Tibial artery (tissue), 4 donors: ENCODE measurements at regions not wholly inside any gene's neighbourhood (a gene's known extent, or its start where the extent isn't known, plus 50 kb on each side); places are given as distances from the start of the nearest gene placed in this dataset.

Experiments
- DNase-seq, 2 donors: peaks; one replicate each; pipeline ENCODE4 v3.0.0-alpha.2; 2019
- H3K27ac ChIP-seq, 2 donors: fragments of 200-600 bp; sonication (generic) in 1 of 2; 1 replicate in 1 of 2; 2 replicates in 1 of 2; pipeline ENCODE4 v1.5.1; 2018 to 2019; ENCODE audit warnings: mild to moderate bottlenecking in 1 of 2
- H3K27me3 ChIP-seq, 2 donors: fragments of 200-600 bp; sonication (generic) in 1 of 2; one replicate each; pipeline versions ENCODE4 v1.5.1 to v1.6.0; 2016 to 2019
- H3K36me3 ChIP-seq, 3 donors: fragments of 200-600 bp; sonication (generic) in 2 of 3; one replicate each; pipeline ENCODE4 v1.5.1; 2016 to 2019; ENCODE audit warnings: mild to moderate bottlenecking in 2 of 3
- H3K4me1 ChIP-seq, 4 donors: fragments of 200-600 bp; sonication (generic) in 2 of 4; 1 replicate in 3 of 4; 2 replicates in 1 of 4; pipeline ENCODE4 v1.5.1; 2016 to 2019
- H3K4me3 ChIP-seq, 2 donors: fragments of 200-600 bp; sonication (generic) in 1 of 2; 1 replicate in 1 of 2; 2 replicates in 1 of 2; pipeline ENCODE4 v1.5.1; 2018 to 2019; ENCODE audit warnings: mild to moderate bottlenecking in 2 of 2
- H3K9me3 ChIP-seq, 3 donors: fragments of 200-600 bp; sonication (generic) in 1 of 3; one replicate each; pipeline ENCODE4 v1.5.1; 2016 to 2019
- intact Hi-C: fragments of 100-400 bp; cut with DNase I; formaldehyde crosslinking; loops from one replicate; pipeline ENCODE4 v1.15.0; 2023; ENCODE audit warnings: low total_unique reads
- TF ChIP-seq, protein P1 (sequence below), 2 experiments: fragments of 200-600 bp in 1 of 2; fragments of 450-650 bp in 1 of 2; IDR thresholded peaks; one replicate each; pipeline ENCODE4 v1.5.1; 2017 to 2019; ENCODE audit warnings: antibody characterized with exemption in 2 of 2, mild to moderate bottlenecking in 1 of 2, moderate library complexity in 1 of 2

DNA sequence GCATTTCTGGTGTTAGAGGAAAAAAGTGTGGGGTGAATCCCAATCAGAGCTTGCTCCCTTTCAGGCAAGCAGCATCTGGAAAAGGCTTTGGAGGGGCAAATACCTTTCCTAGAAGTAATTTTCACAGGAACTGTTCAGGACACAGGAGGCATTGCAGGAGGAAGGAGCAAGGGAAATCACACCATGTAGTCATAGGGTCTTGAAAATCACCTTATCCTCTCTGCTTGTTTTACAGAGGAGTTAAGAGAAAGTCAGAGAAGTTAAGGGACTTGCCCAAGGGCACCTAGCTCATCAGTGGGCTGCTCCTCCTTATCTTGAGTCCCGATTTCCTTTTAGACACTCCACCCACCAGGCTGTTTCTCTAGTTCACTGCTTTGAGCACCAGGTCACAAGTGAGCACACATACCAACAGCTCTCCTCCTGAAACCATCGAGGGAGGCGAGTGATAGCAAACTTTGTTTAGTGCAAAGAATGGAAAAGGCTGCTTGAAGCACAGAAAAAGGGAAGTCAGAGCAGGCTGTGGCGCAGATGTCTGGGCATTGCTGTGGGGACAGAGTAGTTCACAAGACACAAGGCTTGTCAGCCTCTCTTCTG lies 89.2 kb upstream of the CXCR4 start:
- intact Hi-C loops = no loop called here
- H3K27me3 ChIP-seq = no peaks in the 10 kb centered on the region
- no peak overlapping the region for H3K27ac ChIP-seq
- no peaks in the 10 kb centered on the region for H3K9me3 ChIP-seq
- H3K4me1 ChIP-seq = no peaks in the 10 kb centered on the region
- H3K4me3 ChIP-seq = no peak overlapping the region
- TF ChIP-seq, protein P1, sequence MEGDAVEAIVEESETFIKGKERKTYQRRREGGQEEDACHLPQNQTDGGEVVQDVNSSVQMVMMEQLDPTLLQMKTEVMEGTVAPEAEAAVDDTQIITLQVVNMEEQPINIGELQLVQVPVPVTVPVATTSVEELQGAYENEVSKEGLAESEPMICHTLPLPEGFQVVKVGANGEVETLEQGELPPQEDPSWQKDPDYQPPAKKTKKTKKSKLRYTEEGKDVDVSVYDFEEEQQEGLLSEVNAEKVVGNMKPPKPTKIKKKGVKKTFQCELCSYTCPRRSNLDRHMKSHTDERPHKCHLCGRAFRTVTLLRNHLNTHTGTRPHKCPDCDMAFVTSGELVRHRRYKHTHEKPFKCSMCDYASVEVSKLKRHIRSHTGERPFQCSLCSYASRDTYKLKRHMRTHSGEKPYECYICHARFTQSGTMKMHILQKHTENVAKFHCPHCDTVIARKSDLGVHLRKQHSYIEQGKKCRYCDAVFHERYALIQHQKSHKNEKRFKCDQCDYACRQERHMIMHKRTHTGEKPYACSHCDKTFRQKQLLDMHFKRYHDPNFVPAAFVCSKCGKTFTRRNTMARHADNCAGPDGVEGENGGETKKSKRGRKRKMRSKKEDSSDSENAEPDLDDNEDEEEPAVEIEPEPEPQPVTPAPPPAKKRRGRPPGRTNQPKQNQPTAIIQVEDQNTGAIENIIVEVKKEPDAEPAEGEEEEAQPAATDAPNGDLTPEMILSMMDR (IDR thresholded peaks at IDR 0.05) = no peak
- no peaks in the 10 kb centered on the region for H3K36me3 ChIP-seq
- peak; percentile 31 to 67 for DNase-seq

DNA sequence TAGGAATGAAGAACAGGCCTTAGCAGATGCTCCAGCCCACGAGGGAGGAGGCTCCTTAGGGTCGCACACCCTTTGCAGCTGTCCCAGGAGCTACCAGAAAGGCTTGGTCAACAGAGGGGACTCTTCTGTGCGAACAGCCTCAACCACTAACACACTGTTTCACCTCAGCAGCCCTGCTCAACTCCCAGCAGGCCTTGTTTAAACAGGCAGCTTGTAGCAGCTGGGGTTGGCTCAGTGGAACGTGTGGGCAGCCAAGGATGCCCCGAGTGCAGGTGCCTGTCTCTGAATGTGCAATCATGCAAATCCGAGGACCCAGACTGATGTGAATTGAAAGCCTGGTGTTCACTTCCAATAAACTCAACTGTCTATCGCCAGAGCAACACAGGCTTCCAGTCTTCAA lies 88.7 kb upstream of the CXCR4 start:
- Histone ChIP-seq H3K36me3 (no peaks in the 10 kb centered on the region), H3K9me3 (no peaks in the 10 kb centered on the region), H3K27me3 (no peaks in the 10 kb centered on the region), H3K27ac (no peak overlapping the region), H3K4me3 (no peak overlapping the region), H3K4me1 (no peaks in the 10 kb centered on the region)
- TF ChIP-seq, protein P1 (IDR thresholded peaks at IDR 0.05) = no peak
- no peak for DNase-seq
- intact Hi-C loops = no loop called here

DNA sequence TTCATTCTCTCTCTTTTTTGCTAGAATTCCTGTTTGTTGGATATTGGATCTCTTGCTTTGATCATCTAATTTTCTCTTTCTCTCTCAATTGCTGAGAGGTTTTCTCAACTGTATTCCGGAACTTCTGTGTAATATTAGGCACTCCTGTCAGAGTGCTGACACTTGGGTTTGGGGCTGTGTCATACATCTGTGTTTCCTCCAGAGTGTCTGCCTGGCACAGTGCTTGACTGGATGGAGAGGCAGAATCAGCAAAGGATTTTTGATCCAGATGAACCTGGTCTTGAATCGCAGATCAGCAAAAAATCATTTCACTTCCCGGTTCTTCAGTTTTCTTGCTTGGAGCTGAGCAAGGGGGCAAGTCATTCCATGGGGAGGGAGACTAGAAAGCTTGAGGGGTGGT lies 87.7 kb upstream of the CXCR4 start:
- Histone ChIP-seq H3K4me1 (no peaks in the 10 kb centered on the region), H3K27me3 (no peaks in the 10 kb centered on the region), H3K36me3 (no peaks in the 10 kb centered on the region), H3K27ac (no peak overlapping the region), H3K4me3 (no peak overlapping the region), H3K9me3 (no peaks in the 10 kb centered on the region)
- peak in 1 of 2 donors; percentile 37 for DNase-seq
- TF ChIP-seq, protein P1 (IDR thresholded peaks at IDR 0.05) = no peak
- intact Hi-C loops = no loop called here

DNA sequence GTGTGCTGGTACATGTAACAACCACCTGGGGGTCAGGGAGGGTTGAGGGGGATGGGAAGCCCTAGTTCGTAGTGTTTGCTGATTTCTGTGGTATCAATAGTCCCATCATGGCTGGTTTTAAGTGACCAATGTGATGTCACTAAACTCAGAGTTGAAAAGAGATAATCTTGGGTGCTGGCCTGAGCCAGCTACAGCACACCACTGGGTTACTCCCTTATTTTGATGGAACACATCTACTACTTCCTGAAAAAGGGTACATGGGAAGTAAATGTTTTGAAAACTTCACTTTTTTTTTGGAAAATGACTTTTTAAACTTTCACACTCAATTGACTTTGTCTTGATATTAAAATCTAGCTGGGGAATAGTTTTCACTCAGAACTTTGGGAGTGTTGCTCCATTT lies 87.0 kb upstream of the CXCR4 start:
- intact Hi-C loops = no loop called here
- TF ChIP-seq, protein P1 (IDR thresholded peaks at IDR 0.05) = no peak
- Histone ChIP-seq H3K4me1 (no peaks in the 10 kb centered on the region), H3K27me3 (no peaks in the 10 kb centered on the region), H3K9me3 (no peaks in the 10 kb centered on the region), H3K36me3 (no peaks in the 10 kb centered on the region), H3K27ac (no peak overlapping the region), H3K4me3 (no peak overlapping the region)
- no peak for DNase-seq

DNA sequence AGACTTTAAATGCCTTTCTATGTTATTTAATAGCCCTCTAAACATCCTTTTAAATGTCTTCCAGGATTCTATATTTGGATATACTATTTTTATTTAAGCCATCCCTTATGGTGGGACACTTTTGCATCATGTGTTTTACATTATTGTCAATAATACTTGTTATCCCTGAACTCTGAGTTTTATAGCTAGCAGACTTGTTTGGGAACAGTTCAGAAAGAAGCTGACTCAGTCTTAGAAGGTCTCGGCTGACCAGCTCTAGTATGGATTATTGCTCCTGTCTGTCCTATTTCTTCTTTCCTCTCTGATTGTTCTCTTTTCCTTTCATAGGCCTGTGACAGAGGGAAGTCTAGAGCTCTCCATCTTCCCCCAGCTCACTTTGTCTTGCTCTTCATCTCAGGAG lies 77.3 kb upstream of the CXCR4 start:
- TF ChIP-seq, protein P1 (IDR thresholded peaks at IDR 0.05) = no peak
- no peak overlapping the region for H3K27ac ChIP-seq
- H3K4me3 ChIP-seq = no peak overlapping the region
- no peaks in the 10 kb centered on the region for H3K4me1 ChIP-seq
- no peak for DNase-seq
- H3K27me3 ChIP-seq = no peaks in the 10 kb centered on the region
- intact Hi-C loops = no loop called here
- H3K36me3 ChIP-seq = no peaks in the 10 kb centered on the region
- no peaks in the 10 kb centered on the region for H3K9me3 ChIP-seq

DNA sequence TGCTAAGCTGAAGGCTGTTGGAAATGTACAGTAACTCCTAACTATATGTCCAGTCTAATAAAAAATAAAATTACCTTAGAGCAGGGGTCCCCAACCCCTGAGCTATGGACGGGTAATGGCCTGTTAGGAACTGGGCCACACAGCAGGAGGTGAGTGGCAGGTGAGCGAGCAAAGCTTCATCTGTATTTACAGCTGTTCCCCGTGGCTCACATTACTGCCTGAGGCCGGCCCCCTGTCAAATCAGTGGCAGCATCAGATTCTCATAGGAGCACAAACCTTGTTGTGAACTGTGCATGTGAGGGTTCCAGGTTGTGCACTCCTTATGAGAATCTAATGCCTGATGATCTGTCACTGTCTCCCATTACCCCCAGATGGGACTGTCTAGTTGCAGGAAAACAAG lies 73.1 kb upstream of the CXCR4 start:
- no peak for DNase-seq
- H3K36me3 ChIP-seq = no peaks in the 10 kb centered on the region
- no peaks in the 10 kb centered on the region for H3K27me3 ChIP-seq
- H3K4me1 ChIP-seq = no peaks in the 10 kb centered on the region
- intact Hi-C loops = no loop called here
- H3K9me3 ChIP-seq = no peaks in the 10 kb centered on the region
- TF ChIP-seq, protein P1 (IDR thresholded peaks at IDR 0.05) = no peak
- no peak overlapping the region for H3K27ac ChIP-seq
- no peak overlapping the region for H3K4me3 ChIP-seq
